ENCODE measurements at regions not wholly inside any gene's neighbourhood (a gene's known extent, or its start where the extent isn't known, plus 50 kb on each side); places are given as distances from the start of the nearest gene placed in this dataset.
A peak's percentile ranks its signal among the peaks of the same experiment; 100 is the strongest.
"Not testable (repeated sequence)": the region's sequence is repeated elsewhere in the genome, so short reads cannot be mapped to it uniquely, and the experiment has no call there.

GRCh38 chr7:112540839-112541577 lies 60.2 kb downstream of the LSMEM1 start:
- no peak for DNase-seq (ENCODE audit: low spot score)

GRCh38 chr7:112546723-112547513 lies 66.1 kb downstream of the LSMEM1 start:
- no peak for FAIRE-seq
- DNase-seq (ENCODE audit: low spot score), result no peak

More at GRCh38 chr7:112540839-112541577, 60.2 kb downstream of the LSMEM1 start:
- no peak for FAIRE-seq

- DNase-seq (ENCODE audit: low spot score) (no peak), FAIRE-seq (no peak)
Observed at GRCh38 chr7:112547916-112548315, 67.1 kb downstream of the LSMEM1 start.

- DNase-seq (ENCODE audit: low spot score), result peak; percentile 49
- peak; percentile 62 for FAIRE-seq
Observed at GRCh38 chr7:112550468-112551060, 69.8 kb downstream of the LSMEM1 start.

- DNase-seq (ENCODE audit: low spot score); FAIRE-seq: not testable (repeated sequence)
Observed at GRCh38 chr7:112551521-112551920, 70.7 kb downstream of the LSMEM1 start.

GRCh38 chr7:112554591-112554990 lies 73.8 kb downstream of the LSMEM1 start:
- DNase-seq (ENCODE audit: low spot score), result no peak
- FAIRE-seq, result no peak

- FAIRE-seq (no peak), DNase-seq (ENCODE audit: low spot score) (peak; percentile 18)
Observed at GRCh38 chr7:112556633-112557032, 75.8 kb downstream of the LSMEM1 start.

- no peak for FAIRE-seq
- DNase-seq (ENCODE audit: low spot score), result no peak
Observed at GRCh38 chr7:112566442-112567324, 85.9 kb downstream of the LSMEM1 start.

- FAIRE-seq (no peak), DNase-seq (ENCODE audit: low spot score) (no peak)
Observed at GRCh38 chr7:112567388-112567787, 86.6 kb downstream of the LSMEM1 start.

- FAIRE-seq (no peak), DNase-seq (ENCODE audit: low spot score) (no peak)
Observed at GRCh38 chr7:112571852-112572607, 91.2 kb downstream of the LSMEM1 start.

GRCh38 chr7:112572669-112573301 lies 92.0 kb downstream of the LSMEM1 start:
- DNase-seq (ENCODE audit: low spot score) (no peak), FAIRE-seq (no peak)

GRCh38 chr7:112573302-112574039 lies 92.7 kb downstream of the LSMEM1 start:
- DNase-seq (ENCODE audit: low spot score) (no peak), FAIRE-seq (no peak)

GRCh38 chr7:112575864-112576263 lies 95.1 kb downstream of the LSMEM1 start:
- DNase-seq (ENCODE audit: low spot score) (no peak), FAIRE-seq (no peak)

- no peak for DNase-seq (ENCODE audit: low spot score)
- FAIRE-seq, result no peak
Observed at GRCh38 chr7:112579388-112579787, 98.6 kb downstream of the LSMEM1 start.

GRCh38 chr7:112580717-112581435 lies 100.1 kb downstream of the LSMEM1 start:
- FAIRE-seq, result no peak
- DNase-seq (ENCODE audit: low spot score), result no peak

GRCh38 chr7:112581529-112581928 lies 100.7 kb downstream of the LSMEM1 start:
- no peak for FAIRE-seq

GRCh38 chr7:112584290-112584689 lies 103.5 kb downstream of the LSMEM1 start:
- DNase-seq (ENCODE audit: low spot score) (no peak), FAIRE-seq (no peak)

More at GRCh38 chr7:112581529-112581928, 100.7 kb downstream of the LSMEM1 start:
- no peak for DNase-seq (ENCODE audit: low spot score)

- FAIRE-seq (no peak), DNase-seq (ENCODE audit: low spot score) (no peak)
Observed at GRCh38 chr7:112587504-112587903, 106.7 kb downstream of the LSMEM1 start.

All from RCC 7860 (cell line).